ENCODE measurements at regions not wholly inside any gene's neighbourhood (a gene's known extent, or its start where the extent isn't known, plus 50 kb on each side); places are given as distances from the start of the nearest gene placed in this dataset.

DNA sequence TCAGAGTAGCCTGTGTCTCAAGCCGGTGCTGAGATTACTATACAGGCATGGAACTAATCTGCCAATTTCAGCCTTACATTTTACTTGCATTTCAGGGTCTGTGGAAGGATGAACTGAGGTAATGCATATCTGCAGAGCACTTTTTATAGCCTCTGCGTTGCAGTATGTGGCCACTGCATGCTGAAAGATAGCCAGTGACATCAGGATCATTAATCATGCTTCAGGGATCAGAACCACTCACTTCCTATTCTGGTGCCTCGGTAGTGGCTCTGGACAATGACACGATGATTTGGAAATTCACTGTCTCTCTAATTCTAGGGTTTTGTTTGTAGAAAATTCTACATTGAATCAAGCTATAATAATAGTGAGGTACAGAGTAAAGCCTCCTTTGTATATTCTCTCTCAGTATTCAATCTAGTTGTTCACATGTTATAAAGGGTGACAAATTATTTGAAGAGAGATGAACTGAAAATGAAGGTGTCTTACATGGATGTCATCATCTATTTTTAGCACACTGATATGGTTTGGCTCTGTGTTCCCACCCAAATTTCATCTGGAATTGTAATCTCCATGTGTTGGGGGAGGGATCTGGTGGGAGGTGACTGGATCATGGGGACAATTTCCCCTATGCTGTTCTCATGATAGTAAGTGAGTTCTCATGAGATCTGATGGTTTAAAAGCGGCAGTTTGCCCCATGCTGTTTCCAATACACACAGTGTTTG lies 554.3 kb upstream of the MIS18BP1 start:
- TF ChIP-seq ZNF274 (IDR thresholded peaks at IDR 0.05; ENCODE audit: low read depth, low read length), result no peak
- no peak for TF ChIP-seq SUZ12 (IDR thresholded peaks at IDR 0.05; ENCODE audit: extremely low read depth, insufficient read depth, insufficient read length)
- no peak for TF ChIP-seq YY1 (IDR thresholded peaks at IDR 0.05; ENCODE audit: insufficient read depth, insufficient read length)
